HEK293 (cell line): ENCODE measurements at regions not wholly inside any gene's neighbourhood (a gene's known extent, or its start where the extent isn't known, plus 50 kb on each side); places are given as distances from the start of the nearest gene placed in this dataset.
A peak's percentile ranks its signal among the peaks of the same experiment; 100 is the strongest.

Source experiments
- YY1 ChIP-seq: fragments of 450-650 bp; formaldehyde crosslinking; IDR thresholded peaks from 2 replicates; pipeline ENCODE4 v1.5.1; 2018; ENCODE audit warnings: missing biosample characterization, missing genetic modification characterization
- ZBTB17 ChIP-seq: fragments of 450-650 bp; formaldehyde crosslinking; IDR thresholded peaks from 2 replicates; pipeline ENCODE4 v1.5.1; 2016; ENCODE audit warnings: missing biosample characterization, missing genetic modification characterization
- ZBTB21 ChIP-seq: fragments of 450-650 bp; formaldehyde crosslinking; IDR thresholded peaks from 2 replicates; pipeline ENCODE4 v1.5.1; 2017; ENCODE audit warnings: missing biosample characterization, missing genetic modification characterization
- ZNF114 ChIP-seq: fragments of 450-650 bp; formaldehyde crosslinking; IDR thresholded peaks from 2 replicates; pipeline ENCODE4 v1.5.0; 2017; ENCODE audit warnings: missing biosample characterization, missing genetic modification characterization
- ZNF184 ChIP-seq: fragments of 450-650 bp; IDR thresholded peaks from 2 replicates; pipeline ENCODE4 v1.5.1; 2018; ENCODE audit warnings: missing biosample characterization, mild to moderate bottlenecking, missing genetic modification characterization
- ZNF19 ChIP-seq: fragments of 450-650 bp; formaldehyde crosslinking; IDR thresholded peaks from 2 replicates; pipeline ENCODE4; 2016; ENCODE audit warnings: missing biosample characterization, missing genetic modification characterization, low read depth
- ZNF274 ChIP-seq, 2 experiments: fragments of 200-500 bp in 1 of 2; fragments of 450-650 bp in 1 of 2; sonication (Bioruptor generic) in 1 of 2; formaldehyde crosslinking in 1 of 2; IDR thresholded peaks; 2 replicates each; pipeline versions ENCODE4 v1.5.1 to v1.6.1; 2014 to 2016; ENCODE audit warnings: borderline replicate concordance in 1 of 2, inconsistent platforms in 1 of 2, low read length in 1 of 2, missing biosample characterization in 1 of 2, missing genetic modification characterization in 1 of 2
- ZNF510 ChIP-seq: fragments of 450-650 bp; formaldehyde crosslinking; IDR thresholded peaks from 2 replicates; pipeline ENCODE4 v1.5.1; 2018; ENCODE audit warnings: mild to moderate bottlenecking, missing genetic modification characterization, missing biosample characterization; ENCODE audit not compliant: insufficient replicate concordance
- ZNF558 ChIP-seq: fragments of 450-650 bp; formaldehyde crosslinking; IDR thresholded peaks from 2 replicates; pipeline ENCODE4 v1.5.1; 2016; ENCODE audit warnings: missing biosample characterization, missing genetic modification characterization
- ZNF707 ChIP-seq: fragments of 450-650 bp; formaldehyde crosslinking; IDR thresholded peaks from 2 replicates; pipeline ENCODE4 v1.5.1; 2016; ENCODE audit warnings: missing biosample characterization, missing genetic modification characterization
- ZNF837 ChIP-seq: fragments of 450-650 bp; formaldehyde crosslinking; IDR thresholded peaks from 2 replicates; pipeline ENCODE4 v1.5.1; 2016; ENCODE audit warnings: missing biosample characterization, missing genetic modification characterization
- TF ChIP-seq, protein P1 (sequence below): fragments of 450-650 bp; formaldehyde crosslinking; IDR thresholded peaks from 2 replicates; pipeline ENCODE4 v1.5.1; 2016; ENCODE audit warnings: missing biosample characterization, missing genetic modification characterization
- TF ChIP-seq, protein P2 (sequence below): fragments of 450-650 bp; formaldehyde crosslinking; IDR thresholded peaks from 2 replicates; pipeline ENCODE4 v1.5.1; 2016; ENCODE audit warnings: missing biosample characterization, missing genetic modification characterization, borderline replicate concordance

DNA sequence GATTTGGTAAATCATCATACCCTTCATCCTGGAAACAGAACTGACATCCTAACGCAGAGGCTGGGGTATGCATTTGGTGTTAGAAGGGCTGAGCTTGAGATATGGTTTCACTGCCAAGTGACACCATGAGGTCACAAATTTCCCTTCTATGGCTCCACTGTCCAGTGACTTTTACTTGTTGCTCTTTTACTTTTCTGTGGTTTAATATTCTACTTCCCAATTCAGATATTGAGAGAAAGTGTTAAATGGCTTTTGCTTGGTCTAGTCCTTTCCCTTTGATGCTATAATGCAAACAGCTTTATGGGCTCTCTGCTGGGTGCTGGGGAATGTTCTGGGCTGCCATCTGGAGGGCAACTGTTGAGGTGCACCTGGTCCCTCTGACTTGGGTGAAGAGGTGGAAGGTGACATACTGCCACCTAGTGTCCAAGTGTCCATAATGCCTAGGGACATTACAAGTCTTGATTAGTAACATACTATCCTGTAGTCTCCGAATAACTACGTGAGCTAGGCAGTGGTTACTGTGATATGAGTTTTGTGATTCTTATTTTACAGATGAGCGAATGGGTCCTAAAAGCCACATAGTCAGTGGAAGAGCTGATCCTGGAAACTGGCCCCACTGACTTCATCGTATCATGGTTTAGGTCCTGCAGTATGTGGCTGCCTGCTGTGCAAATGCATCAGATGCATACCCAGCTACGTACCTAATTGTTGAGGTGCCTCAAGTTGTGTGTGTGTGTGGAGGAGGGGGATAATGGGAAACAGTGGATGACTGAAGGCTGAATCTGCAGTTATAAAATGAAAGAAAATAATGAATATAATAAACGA is 149.1 kb upstream of the RAG2 start:
- TF ChIP-seq, protein P1, sequence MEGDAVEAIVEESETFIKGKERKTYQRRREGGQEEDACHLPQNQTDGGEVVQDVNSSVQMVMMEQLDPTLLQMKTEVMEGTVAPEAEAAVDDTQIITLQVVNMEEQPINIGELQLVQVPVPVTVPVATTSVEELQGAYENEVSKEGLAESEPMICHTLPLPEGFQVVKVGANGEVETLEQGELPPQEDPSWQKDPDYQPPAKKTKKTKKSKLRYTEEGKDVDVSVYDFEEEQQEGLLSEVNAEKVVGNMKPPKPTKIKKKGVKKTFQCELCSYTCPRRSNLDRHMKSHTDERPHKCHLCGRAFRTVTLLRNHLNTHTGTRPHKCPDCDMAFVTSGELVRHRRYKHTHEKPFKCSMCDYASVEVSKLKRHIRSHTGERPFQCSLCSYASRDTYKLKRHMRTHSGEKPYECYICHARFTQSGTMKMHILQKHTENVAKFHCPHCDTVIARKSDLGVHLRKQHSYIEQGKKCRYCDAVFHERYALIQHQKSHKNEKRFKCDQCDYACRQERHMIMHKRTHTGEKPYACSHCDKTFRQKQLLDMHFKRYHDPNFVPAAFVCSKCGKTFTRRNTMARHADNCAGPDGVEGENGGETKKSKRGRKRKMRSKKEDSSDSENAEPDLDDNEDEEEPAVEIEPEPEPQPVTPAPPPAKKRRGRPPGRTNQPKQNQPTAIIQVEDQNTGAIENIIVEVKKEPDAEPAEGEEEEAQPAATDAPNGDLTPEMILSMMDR (tag by site-specific recombination): peak; percentile 93
- TF ChIP-seq ZBTB21 (tag by site-specific recombination) (no peak), ZNF114 (tag by site-specific recombination) (no peak), ZBTB17 (tag by site-specific recombination) (no peak), ZNF707 (tag by site-specific recombination) (no peak), ZNF184 (tag by site-specific recombination) (no peak), ZNF558 (no peak), ZNF19 (tag by site-specific recombination) (no peak), ZNF837 (no peak), YY1 (tag by site-specific recombination) (no peak), ZNF274 (IDR thresholded peaks at IDR 0.05; ENCODE audit: low read length) (no peak), ZNF274 (tag by site-specific recombination; IDR thresholded peaks at IDR 0.05; ENCODE audit: borderline replicate concordance) (no peak), ZNF510 (tag by site-specific recombination) (no peak)
- TF ChIP-seq, protein P2, sequence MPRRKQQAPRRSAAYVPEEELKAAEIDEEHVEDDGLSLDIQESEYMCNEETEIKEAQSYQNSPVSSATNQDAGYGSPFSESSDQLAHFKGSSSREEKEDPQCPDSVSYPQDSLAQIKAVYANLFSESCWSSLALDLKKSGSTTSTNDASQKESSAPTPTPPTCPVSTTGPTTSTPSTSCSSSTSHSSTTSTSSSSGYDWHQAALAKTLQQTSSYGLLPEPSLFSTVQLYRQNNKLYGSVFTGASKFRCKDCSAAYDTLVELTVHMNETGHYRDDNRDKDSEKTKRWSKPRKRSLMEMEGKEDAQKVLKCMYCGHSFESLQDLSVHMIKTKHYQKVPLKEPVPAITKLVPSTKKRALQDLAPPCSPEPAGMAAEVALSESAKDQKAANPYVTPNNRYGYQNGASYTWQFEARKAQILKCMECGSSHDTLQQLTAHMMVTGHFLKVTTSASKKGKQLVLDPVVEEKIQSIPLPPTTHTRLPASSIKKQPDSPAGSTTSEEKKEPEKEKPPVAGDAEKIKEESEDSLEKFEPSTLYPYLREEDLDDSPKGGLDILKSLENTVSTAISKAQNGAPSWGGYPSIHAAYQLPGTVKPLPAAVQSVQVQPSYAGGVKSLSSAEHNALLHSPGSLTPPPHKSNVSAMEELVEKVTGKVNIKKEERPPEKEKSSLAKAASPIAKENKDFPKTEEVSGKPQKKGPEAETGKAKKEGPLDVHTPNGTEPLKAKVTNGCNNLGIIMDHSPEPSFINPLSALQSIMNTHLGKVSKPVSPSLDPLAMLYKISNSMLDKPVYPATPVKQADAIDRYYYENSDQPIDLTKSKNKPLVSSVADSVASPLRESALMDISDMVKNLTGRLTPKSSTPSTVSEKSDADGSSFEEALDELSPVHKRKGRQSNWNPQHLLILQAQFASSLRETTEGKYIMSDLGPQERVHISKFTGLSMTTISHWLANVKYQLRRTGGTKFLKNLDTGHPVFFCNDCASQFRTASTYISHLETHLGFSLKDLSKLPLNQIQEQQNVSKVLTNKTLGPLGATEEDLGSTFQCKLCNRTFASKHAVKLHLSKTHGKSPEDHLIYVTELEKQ (tag by site-specific recombination): no peak
